ENCODE measurements at regions not wholly inside any gene's neighbourhood (a gene's known extent, or its start where the extent isn't known, plus 50 kb on each side); places are given as distances from the start of the nearest gene placed in this dataset.

DNA sequence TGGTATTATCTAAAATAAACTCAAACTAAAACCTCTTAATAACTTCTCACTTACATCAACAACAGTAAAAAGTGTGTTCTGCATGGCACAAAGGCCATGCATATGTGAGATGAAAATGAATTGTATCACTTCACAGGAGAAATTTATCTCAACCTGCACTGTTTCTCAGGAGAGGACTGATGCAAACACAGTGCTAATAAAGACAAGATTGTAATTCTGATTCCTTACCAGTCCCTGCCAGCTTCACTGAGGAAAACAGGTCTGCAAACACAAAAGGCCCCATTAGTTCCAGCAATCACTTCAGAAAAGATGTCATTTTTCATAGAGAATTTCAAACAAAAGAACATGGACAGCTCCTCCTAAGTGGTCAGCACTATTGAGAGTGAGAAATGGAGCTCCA, 117.3 kb upstream of the PDE4D start:
- CTCF ChIA-PET = no interaction called here

DNA sequence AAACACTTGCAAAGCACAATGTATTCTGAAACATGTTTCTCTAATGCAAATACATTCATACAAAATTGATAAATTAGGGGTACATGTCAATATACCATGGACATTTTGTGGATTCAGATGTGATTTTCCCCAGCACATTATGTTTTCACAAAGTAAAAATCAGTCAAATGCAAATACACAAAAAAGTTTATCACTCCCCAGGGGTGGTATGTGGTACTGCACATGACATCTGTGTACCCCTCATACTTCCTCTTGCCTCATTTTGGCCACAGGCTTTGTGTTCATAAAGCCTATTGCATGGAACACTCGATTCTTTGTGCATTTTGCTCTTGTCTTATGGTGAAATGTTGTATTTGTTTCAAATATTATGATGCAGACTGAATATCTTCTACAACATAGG, 116.8 kb upstream of the PDE4D start:
- no peaks in the 10 kb centered on the region for H3K36me3 Mint-ChIP-seq
- CTCF ChIA-PET = no interaction called here
- no peaks in the 10 kb centered on the region for H3K4me1 Mint-ChIP-seq
- H3K9me3 Mint-ChIP-seq = no peaks in the 10 kb centered on the region
- H3K27ac Mint-ChIP-seq = no peak overlapping the region
- no peak for DNase-seq
- H3K27me3 Mint-ChIP-seq = no peaks in the 10 kb centered on the region
- no peak overlapping the region for H3K4me3 Mint-ChIP-seq

More for the DNA sequence above, 117.3 kb upstream of the PDE4D start:
- H3K36me3 Mint-ChIP-seq = no peaks in the 10 kb centered on the region
- H3K27me3 Mint-ChIP-seq = no peaks in the 10 kb centered on the region
- no peak overlapping the region for H3K27ac Mint-ChIP-seq
- no peaks in the 10 kb centered on the region for H3K9me3 Mint-ChIP-seq
- H3K4me1 Mint-ChIP-seq = no peaks in the 10 kb centered on the region
- no peak for DNase-seq
- no peak overlapping the region for H3K4me3 Mint-ChIP-seq

DNA sequence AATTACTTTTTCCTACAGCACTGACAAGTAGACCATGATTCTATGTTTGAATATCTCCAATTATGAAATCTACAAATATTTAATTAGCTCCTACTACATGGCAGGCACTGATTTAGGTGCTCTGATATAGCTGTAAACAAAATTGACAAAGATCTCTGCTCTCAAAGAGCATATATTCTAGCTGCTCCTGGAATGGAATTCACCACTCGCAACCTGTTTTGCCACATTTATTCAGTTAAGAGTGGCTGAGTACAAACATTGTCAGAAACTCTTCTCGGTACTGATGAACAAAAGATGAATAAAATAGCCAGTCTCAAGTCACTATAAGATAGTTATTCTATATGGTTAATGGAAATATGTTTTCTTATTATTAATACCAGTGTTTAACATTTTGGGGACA, 114.2 kb upstream of the PDE4D start:
- no peak for DNase-seq
- H3K4me3 Mint-ChIP-seq = no peak overlapping the region
- no peaks in the 10 kb centered on the region for H3K36me3 Mint-ChIP-seq
- no peaks in the 10 kb centered on the region for H3K4me1 Mint-ChIP-seq
- CTCF ChIA-PET = no interaction called here
- H3K9me3 Mint-ChIP-seq = no peaks in the 10 kb centered on the region
- H3K27ac Mint-ChIP-seq = no peak overlapping the region
- no peaks in the 10 kb centered on the region for H3K27me3 Mint-ChIP-seq

DNA sequence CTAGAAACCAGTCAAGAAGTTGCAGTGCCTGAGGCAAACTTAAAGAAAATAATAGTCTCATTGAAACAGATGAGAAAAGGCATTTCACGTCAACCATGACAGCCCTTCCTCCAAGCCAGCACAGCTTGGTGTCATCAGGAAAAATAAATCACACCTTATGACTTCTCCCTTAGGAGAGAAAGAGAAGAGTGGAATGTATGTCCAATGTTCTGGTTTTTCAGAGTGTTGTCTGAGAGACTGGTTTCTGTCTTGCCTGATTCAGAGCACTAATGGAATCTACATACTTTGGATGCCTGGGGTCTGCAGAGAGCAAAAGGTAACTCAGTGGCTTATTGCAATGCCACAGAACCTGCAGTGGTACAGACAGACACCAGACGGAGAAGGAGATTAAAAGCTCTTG, 105.5 kb upstream of the PDE4D start:
- CTCF ChIA-PET = no interaction called here
- Mint-ChIP-seq H3K36me3 (no peaks in the 10 kb centered on the region), H3K4me3 (no peak overlapping the region), H3K9me3 (peaks cover 3% of the 10 kb centered on the region), H3K27ac (no peak overlapping the region), H3K27me3 (no peaks in the 10 kb centered on the region), H3K4me1 (no peaks in the 10 kb centered on the region)
- DNase-seq = no peak

- no peaks in the 10 kb centered on the region for H3K36me3 Mint-ChIP-seq
- H3K27ac Mint-ChIP-seq = no peak overlapping the region
- no peaks in the 10 kb centered on the region for H3K4me1 Mint-ChIP-seq
- no peaks in the 10 kb centered on the region for H3K9me3 Mint-ChIP-seq
- H3K4me3 Mint-ChIP-seq = no peak overlapping the region
- CTCF ChIA-PET = no interaction called here
- no peak for DNase-seq
- no peaks in the 10 kb centered on the region for H3K27me3 Mint-ChIP-seq
Observed at GRCh38 chr5:59992206-59992605, 98.7 kb upstream of the PDE4D start.

GRCh38 chr5:59988396-59988795, 94.9 kb upstream of the PDE4D start:
- H3K9me3 Mint-ChIP-seq = no peaks in the 10 kb centered on the region
- H3K4me1 Mint-ChIP-seq = no peaks in the 10 kb centered on the region
- CTCF ChIA-PET = no interaction called here
- no peak overlapping the region for H3K27ac Mint-ChIP-seq
- DNase-seq = no peak
- H3K36me3 Mint-ChIP-seq = no peaks in the 10 kb centered on the region
- H3K27me3 Mint-ChIP-seq = no peaks in the 10 kb centered on the region
- H3K4me3 Mint-ChIP-seq = no peak overlapping the region

DNA sequence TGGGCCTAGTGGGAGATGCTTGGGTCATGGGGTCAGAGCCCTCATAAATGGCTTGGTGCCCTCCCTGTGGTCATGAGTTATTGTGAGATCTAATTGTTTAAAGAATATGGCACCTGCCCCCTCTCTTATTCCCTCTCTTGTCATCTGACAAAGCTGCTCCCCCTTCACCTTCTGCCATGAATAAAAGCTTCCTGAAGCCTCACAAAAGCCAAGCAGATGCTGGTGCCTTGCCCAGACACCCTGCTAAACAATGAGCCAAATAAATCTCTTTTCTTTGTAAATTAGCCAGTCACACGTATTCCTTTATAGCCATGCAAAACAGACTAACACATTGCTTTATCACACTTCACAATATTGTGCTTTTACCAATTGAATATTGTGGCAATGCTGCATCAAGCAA, 82.8 kb upstream of the PDE4D start:
- Mint-ChIP-seq H3K27me3 (no peaks in the 10 kb centered on the region), H3K36me3 (no peaks in the 10 kb centered on the region), H3K4me1 (no peaks in the 10 kb centered on the region), H3K27ac (no peak overlapping the region), H3K9me3 (no peaks in the 10 kb centered on the region), H3K4me3 (no peak overlapping the region)
- no peak for DNase-seq
- CTCF ChIA-PET = no interaction called here

GRCh38 chr5:59972043-59972442, 78.5 kb upstream of the PDE4D start:
- CTCF ChIA-PET = no interaction called here
- Mint-ChIP-seq H3K27ac (no peak overlapping the region), H3K4me1 (no peaks in the 10 kb centered on the region), H3K4me3 (no peak overlapping the region), H3K27me3 (no peaks in the 10 kb centered on the region), H3K9me3 (peaks cover 3% of the 10 kb centered on the region), H3K36me3 (no peaks in the 10 kb centered on the region)
- DNase-seq = no peak

GRCh38 chr5:59959330-59959729, 65.8 kb upstream of the PDE4D start:
- no peak for DNase-seq
- CTCF ChIA-PET = no interaction called here
- no peaks in the 10 kb centered on the region for H3K27me3 Mint-ChIP-seq
- H3K4me3 Mint-ChIP-seq = no peak overlapping the region
- H3K4me1 Mint-ChIP-seq = no peaks in the 10 kb centered on the region
- no peak overlapping the region for H3K27ac Mint-ChIP-seq
- H3K9me3 Mint-ChIP-seq = no peaks in the 10 kb centered on the region
- no peaks in the 10 kb centered on the region for H3K36me3 Mint-ChIP-seq

- no peaks in the 10 kb centered on the region for H3K9me3 Mint-ChIP-seq
- no peaks in the 10 kb centered on the region for H3K4me1 Mint-ChIP-seq
Observed at GRCh38 chr5:59956130-59956783, 62.7 kb upstream of the PDE4D start.

GRCh38 chr5:59955241-59955640, 61.7 kb upstream of the PDE4D start:
- Mint-ChIP-seq H3K27me3 (no peaks in the 10 kb centered on the region), H3K27ac (no peak overlapping the region), H3K36me3 (no peaks in the 10 kb centered on the region), H3K9me3 (no peaks in the 10 kb centered on the region), H3K4me1 (no peaks in the 10 kb centered on the region), H3K4me3 (no peak overlapping the region)
- CTCF ChIA-PET = no interaction called here
- no peak for DNase-seq

More at GRCh38 chr5:59956130-59956783, 62.7 kb upstream of the PDE4D start:
- Mint-ChIP-seq H3K36me3 (no peaks in the 10 kb centered on the region), H3K27me3 (no peaks in the 10 kb centered on the region), H3K4me3 (no peak overlapping the region), H3K27ac (no peak overlapping the region)
- CTCF ChIA-PET = no interaction called here
- no peak for DNase-seq

DNA sequence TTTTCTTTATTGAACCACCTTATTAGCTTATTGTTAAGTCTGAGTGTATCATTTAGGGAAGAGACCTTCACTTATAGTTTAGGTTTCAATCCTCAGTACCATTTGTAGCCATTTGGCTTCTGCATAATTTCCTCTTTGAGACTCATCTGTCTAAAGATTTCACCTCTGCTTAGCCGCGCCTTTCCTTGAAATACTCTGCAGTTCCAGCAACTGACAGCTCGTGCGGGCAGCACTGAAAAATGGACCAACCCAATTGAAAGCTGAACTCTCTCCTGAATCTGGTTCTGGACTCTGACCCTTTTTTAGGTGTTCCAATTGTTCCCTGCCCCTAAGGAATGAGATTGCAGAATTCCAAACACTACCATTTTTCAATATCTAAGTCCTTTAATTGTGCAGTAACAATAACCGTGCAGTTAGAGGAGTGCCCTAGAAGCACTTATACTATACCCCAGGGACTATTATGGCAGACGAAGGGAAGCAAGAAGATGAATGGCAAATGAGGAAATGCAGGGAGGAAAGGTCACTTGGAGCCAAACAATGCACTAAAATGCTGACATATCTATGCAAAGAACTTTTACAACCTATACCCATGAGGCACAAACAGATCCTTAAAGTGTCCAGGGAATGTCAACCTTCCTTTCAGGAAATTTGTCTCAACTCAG, 50.1 kb upstream of the PDE4D start:
- no peaks in the 10 kb centered on the region for H3K4me1 Mint-ChIP-seq
- H3K4me3 Mint-ChIP-seq = no peak overlapping the region
- CTCF ChIA-PET = no interaction called here
- no peak for DNase-seq
- no peaks in the 10 kb centered on the region for H3K36me3 Mint-ChIP-seq
- no peaks in the 10 kb centered on the region for H3K9me3 Mint-ChIP-seq
- H3K27me3 Mint-ChIP-seq = no peaks in the 10 kb centered on the region
- no peak overlapping the region for H3K27ac Mint-ChIP-seq

Measured in activated naive CD4-positive, alpha-beta T cell treated with anti-CD3 and anti-CD28 coated beads, Interleukin-2, amount 10 ng/mL, durations not matched to agents 7 days and 5 days (primary cell).